ENCODE measurements at regions not wholly inside any gene's neighbourhood (a gene's known extent, or its start where the extent isn't known, plus 50 kb on each side); places are given as distances from the start of the nearest gene placed in this dataset.

DNA sequence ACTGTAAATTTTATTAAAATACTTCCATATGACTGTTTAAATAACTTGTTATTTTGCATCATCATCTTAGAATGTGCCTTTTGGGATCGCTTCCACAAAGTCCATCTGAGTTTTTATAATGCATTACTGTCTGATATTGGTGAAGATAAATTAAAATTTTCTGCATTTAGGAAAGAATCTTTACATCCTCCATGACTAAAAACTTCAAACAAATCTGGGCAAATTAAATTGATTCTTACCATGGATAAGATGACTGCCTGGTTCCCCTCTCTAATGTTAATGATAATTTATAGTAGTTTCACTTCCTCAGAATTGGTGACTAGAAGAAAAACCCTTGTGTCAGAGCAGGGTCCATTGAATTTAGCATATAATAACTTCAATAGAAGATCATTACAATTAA is 94.7 kb upstream of the SLC38A4 start:
- no peak overlapping the region for H3K27ac ChIP-seq
- TF ChIP-seq, protein P1, sequence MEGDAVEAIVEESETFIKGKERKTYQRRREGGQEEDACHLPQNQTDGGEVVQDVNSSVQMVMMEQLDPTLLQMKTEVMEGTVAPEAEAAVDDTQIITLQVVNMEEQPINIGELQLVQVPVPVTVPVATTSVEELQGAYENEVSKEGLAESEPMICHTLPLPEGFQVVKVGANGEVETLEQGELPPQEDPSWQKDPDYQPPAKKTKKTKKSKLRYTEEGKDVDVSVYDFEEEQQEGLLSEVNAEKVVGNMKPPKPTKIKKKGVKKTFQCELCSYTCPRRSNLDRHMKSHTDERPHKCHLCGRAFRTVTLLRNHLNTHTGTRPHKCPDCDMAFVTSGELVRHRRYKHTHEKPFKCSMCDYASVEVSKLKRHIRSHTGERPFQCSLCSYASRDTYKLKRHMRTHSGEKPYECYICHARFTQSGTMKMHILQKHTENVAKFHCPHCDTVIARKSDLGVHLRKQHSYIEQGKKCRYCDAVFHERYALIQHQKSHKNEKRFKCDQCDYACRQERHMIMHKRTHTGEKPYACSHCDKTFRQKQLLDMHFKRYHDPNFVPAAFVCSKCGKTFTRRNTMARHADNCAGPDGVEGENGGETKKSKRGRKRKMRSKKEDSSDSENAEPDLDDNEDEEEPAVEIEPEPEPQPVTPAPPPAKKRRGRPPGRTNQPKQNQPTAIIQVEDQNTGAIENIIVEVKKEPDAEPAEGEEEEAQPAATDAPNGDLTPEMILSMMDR (conservative IDR thresholded peaks at IDR 0.05): no peak

DNA sequence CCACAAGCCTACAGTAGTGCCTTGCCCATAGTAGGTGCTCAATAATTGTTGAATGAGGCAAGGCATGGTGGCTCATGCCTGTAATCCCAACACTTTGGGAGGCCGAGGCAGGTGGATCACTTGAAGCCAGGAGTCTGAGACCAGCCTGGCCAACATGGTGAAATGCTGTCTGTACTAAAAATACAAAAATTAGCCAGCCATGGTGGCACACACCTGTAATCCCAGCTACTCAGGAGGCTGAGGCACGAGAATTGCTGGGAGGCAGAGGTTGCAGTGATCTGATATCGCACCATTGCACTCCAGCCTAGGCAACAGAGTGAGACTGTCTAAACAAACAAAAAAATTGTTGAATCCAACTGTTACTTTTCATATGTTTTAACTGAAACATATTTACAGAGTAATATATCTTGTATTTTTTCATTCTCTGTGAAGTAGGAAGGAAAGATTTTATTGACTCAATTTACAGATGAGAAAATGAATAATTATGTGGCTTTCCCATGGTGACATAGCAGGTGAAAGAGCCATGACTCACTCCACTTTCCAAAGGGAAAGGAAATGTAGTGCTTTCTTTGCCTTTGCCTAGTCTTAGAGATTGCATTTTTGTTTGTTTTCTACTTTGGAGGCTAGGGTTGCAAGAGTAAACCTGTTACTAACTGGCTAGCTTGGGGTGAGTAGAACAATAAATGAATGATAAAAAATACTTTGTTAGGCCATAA is 95.4 kb upstream of the SLC38A4 start:
- H3K27ac ChIP-seq: no peak overlapping the region
- TF ChIP-seq, protein P1 (conservative IDR thresholded peaks at IDR 0.05): no peak

DNA sequence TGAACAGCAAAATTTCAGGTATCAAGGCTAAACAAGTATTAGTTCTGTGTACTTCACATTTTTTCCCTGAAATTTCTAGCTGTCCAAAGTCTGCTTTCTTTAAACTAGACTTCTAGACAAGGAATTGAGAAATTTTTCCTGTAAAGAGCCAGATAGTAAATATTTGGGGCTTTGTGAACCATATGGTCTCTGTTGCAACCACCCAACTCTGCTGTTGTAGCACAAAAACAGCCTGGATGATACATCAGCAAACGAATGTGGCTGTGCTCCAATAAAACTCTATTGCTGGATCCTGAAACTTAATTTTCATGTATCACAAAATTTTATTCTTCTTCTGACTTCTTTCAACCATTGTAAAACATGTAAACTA is 96.0 kb upstream of the SLC38A4 start:
- TF ChIP-seq, protein P1 (conservative IDR thresholded peaks at IDR 0.05): no peak
- H3K27ac ChIP-seq: no peak overlapping the region

DNA sequence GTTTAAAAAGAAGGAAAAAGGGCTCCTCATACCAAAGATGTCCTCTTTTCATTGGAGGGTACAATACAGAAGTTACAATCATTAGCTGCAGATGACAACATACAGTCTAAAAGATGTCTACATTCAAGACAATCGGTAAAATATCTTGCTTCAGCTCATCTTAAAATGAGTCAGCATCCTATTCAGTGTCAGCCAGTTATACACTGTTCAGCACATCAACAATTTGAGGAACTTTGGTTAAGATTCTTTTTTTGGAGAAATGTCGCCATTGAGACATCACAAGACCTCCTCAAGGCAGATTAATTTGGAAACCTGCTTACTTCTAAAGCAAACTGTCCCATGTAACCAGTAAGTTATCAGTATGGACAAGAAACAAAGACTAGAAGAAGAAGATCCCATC is 100.7 kb upstream of the SLC38A4 start:
- no peak overlapping the region for H3K27ac ChIP-seq
- TF ChIP-seq, protein P1 (conservative IDR thresholded peaks at IDR 0.05): no peak

DNA sequence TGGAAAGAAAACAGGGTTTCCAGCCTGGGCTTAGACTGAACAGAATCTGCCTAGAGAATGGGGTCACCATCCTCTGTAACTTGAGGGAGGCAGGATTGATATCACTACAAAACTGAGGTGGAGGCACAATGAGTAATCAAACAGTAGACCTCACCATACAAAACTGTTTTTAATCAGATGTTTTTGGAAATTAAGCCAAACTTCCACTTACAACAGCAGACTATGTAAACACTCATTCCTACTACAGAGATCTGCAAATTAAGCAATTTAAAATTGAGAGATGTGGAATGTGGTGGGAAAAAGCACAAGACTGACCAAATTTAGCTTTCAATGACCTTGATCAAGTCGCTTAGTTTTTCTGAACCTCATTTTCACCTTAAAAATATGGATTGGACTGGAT is 104.3 kb upstream of the SLC38A4 start:
- TF ChIP-seq, protein P1 (conservative IDR thresholded peaks at IDR 0.05): no peak
- no peak overlapping the region for H3K27ac ChIP-seq

DNA sequence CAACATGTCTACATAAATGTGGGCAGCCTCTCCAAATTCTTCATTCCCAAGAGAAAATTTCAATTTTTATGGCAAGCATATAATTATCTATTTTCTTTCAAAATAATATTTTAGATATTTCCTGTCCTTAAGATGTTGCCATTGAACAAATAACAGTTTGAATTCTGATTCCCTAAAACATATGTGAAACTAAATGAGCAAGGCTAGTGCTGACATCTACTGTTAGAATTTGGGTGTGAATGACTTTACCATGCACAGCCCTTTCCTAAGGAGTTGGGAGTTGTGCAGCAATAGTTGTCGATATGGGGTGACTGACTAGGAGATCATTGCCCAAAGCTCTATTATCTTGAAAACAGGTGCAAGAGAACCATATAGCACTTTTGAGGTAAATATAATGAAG is 108.2 kb upstream of the SLC38A4 start:
- TF ChIP-seq, protein P1 (conservative IDR thresholded peaks at IDR 0.05): peak; percentile 87
- H3K27ac ChIP-seq: no peak overlapping the region

DNA sequence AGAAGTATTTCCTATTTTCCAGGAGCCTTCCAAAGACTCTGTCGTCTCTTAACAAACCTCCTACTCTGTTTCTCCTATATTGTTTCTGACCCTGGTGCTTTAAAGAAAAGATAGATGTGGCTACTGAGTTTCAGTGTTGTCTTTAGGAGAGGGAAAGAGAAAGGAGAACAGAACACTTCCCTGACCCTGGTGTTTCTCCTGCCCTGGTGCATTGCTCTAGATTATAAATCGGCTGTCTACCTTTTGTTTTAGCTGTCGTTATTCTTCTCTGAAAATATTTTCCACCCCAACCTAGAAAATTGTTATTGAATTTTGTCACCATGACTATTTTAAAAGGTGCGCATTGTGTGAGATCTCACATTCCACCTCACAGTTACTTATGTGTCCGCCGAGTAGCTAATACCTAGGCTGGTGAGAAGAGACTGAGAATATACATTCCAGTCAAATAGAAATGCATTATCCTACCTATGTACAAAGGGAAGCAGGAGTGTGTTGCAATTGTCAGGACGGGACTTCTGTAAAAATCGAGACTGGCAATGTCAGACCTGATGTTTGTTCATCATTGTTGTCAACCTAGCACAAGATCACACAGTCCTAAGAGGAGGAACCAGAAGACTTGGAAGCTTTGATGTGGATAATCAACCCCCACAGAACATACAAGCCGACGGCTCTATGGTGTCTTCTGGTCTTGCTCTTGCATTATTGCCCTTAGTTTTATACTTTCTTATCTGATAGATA is 108.7 kb upstream of the SLC38A4 start:
- TF ChIP-seq, protein P1 (conservative IDR thresholded peaks at IDR 0.05): peak; percentile 14; the same call in 1 of the 2 replicates
- no peak overlapping the region for H3K27ac ChIP-seq
